ENCODE measurements at regions not wholly inside any gene's neighbourhood (a gene's known extent, or its start where the extent isn't known, plus 50 kb on each side); places are given as distances from the start of the nearest gene placed in this dataset.
"Not testable (repeated sequence)": the region's sequence is repeated elsewhere in the genome, so short reads cannot be mapped to it uniquely, and the experiment has no call there.

DNA sequence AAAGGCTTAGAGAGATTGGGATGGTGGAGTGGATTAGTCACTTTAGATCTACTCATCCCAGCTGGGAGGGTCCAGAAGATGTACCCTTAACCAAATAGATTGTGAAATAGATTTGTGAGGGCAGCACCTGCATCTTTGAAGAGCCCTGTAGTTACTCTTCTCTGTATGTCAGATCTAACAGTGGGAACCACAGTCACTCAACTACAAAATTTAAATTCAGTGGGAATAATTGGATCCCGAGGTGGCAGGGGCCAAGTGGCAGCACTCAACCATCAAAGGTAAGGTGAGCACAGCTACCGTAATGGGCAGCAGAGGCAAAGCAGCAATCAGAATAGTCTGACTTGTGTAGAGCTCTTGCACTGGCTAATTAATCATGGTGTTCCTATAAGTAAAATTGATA is 99.5 kb upstream of the POU3F1 start:
- H3K27me3 ChIP-seq (ENCODE audit: control insufficient read depth in 2 of 2, insufficient read depth in 2 of 2, low read length in 2 of 2), result peaks cover 7 to 17% of the 10 kb centered on the region in 2 experiments; a peak in 4 of 5 replicates
- H3K9ac ChIP-seq (ENCODE audit: insufficient read depth in 1 of 2, low read depth in 2 of 2, low read length in 2 of 2); H2AFZ ChIP-seq (ENCODE audit: low read depth, low read length); H3K9me1 ChIP-seq (ENCODE audit: control insufficient read depth, insufficient read depth, low read length); POLR2A ChIA-PET; intact Hi-C loops (cut with micrococcal nuclease); H3K9me3 ChIP-seq (replicated peaks; ENCODE audit: control insufficient read depth, insufficient read depth, low read depth, low read length); DNase-seq (ENCODE audit: extremely low read depth in 1 of 4, low spot score in 3 of 4); FAIRE-seq; CTCF ChIA-PET (ENCODE audit: low intra/inter-chr PET ratio); H3K36me3 ChIP-seq (ENCODE audit: control insufficient read depth, insufficient read depth, low read length); H4K20me1 ChIP-seq (replicated peaks; ENCODE audit: control insufficient read depth, insufficient read depth, low read length); in situ Hi-C loops (cut with MboI); ATAC-seq; H3K4me3 ChIP-seq; H3K4me2 ChIP-seq (ENCODE audit: insufficient read depth, low read length); H3K4me1 ChIP-seq (replicated peaks in 1 of 2; ENCODE audit: control insufficient read depth in 2 of 2, insufficient read depth in 2 of 2, low read length in 2 of 2); H3K79me2 ChIP-seq (ENCODE audit: control insufficient read depth, insufficient read depth, low read length); H3K27ac ChIP-seq (ENCODE audit: extremely low read depth, low read depth, low read length); BruUV-seq (replicated peaks): not testable (repeated sequence)
- 0% methylated on average over 2 of the region's 2 CpGs for WGBS (ENCODE audit: insufficient coverage, low coverage, missing lambda C conversion rate)

DNA sequence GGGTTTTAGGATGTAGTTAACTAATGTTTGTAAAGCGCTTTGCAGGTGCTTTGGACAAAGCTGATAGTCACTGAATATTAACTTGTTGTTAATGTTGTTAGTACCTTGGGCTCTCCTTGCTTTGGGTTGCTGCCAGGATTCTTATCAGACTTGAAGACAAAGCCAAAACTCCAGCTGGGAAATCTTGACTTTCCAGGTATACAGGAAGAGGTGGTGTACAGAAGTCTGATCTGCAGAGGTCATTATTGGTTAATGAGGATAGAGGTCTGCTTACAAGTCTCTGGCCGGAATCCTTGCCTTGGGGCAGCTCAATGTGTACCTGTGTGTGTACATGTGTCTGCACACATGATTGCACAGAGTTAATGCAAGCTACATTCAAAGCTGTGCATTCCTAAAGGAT is 96.0 kb upstream of the POU3F1 start:
- POLR2A ChIA-PET, result no interaction called here
- TF ChIP-seq, protein P1, sequence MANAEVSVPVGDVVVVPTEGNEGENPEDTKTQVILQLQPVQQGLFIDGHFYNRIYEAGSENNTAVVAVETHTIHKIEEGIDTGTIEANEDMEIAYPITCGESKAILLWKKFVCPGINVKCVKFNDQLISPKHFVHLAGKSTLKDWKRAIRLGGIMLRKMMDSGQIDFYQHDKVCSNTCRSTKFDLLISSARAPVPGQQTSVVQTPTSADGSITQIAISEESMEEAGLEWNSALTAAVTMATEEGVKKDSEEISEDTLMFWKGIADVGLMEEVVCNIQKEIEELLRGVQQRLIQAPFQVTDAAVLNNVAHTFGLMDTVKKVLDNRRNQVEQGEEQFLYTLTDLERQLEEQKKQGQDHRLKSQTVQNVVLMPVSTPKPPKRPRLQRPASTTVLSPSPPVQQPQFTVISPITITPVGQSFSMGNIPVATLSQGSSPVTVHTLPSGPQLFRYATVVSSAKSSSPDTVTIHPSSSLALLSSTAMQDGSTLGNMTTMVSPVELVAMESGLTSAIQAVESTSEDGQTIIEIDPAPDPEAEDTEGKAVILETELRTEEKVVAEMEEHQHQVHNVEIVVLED (CRISPR knock-in tag; IDR thresholded peaks at IDR 0.05), result no peak
- TF ChIP-seq ZKSCAN1 (IDR thresholded peaks at IDR 0.05; ENCODE audit: low read depth, low read length), result no peak
- TF ChIP-seq, protein P2, sequence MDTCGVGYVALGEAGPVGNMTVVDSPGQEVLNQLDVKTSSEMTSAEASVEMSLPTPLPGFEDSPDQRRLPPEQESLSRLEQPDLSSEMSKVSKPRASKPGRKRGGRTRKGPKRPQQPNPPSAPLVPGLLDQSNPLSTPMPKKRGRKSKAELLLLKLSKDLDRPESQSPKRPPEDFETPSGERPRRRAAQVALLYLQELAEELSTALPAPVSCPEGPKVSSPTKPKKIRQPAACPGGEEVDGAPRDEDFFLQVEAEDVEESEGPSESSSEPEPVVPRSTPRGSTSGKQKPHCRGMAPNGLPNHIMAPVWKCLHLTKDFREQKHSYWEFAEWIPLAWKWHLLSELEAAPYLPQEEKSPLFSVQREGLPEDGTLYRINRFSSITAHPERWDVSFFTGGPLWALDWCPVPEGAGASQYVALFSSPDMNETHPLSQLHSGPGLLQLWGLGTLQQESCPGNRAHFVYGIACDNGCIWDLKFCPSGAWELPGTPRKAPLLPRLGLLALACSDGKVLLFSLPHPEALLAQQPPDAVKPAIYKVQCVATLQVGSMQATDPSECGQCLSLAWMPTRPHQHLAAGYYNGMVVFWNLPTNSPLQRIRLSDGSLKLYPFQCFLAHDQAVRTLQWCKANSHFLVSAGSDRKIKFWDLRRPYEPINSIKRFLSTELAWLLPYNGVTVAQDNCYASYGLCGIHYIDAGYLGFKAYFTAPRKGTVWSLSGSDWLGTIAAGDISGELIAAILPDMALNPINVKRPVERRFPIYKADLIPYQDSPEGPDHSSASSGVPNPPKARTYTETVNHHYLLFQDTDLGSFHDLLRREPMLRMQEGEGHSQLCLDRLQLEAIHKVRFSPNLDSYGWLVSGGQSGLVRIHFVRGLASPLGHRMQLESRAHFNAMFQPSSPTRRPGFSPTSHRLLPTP (IDR thresholded peaks at IDR 0.05; ENCODE audit: borderline replicate concordance, extremely low read depth, insufficient read length), result no peak
- TF ChIP-seq KLF10 (CRISPR knock-in tag; IDR thresholded peaks at IDR 0.05), result no peak
- TF ChIP-seq, protein P3, sequence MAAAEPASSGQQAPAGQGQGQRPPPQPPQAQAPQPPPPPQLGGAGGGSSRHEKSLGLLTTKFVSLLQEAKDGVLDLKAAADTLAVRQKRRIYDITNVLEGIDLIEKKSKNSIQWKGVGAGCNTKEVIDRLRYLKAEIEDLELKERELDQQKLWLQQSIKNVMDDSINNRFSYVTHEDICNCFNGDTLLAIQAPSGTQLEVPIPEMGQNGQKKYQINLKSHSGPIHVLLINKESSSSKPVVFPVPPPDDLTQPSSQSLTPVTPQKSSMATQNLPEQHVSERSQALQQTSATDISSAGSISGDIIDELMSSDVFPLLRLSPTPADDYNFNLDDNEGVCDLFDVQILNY (CRISPR knock-in tag; IDR thresholded peaks at IDR 0.05), result no peak
- TF ChIP-seq ZNF347 (CRISPR knock-in tag; IDR thresholded peaks at IDR 0.05; ENCODE audit: low read depth), result no peak
- TF ChIP-seq CCNT2 (IDR thresholded peaks at IDR 0.05; ENCODE audit: borderline replicate concordance, extremely low read depth, insufficient read length, low read depth, low read length), result no peak
- no peak for TF ChIP-seq SLC30A9 (CRISPR knock-in tag; IDR thresholded peaks at IDR 0.05)
- TF ChIP-seq ZNF76 (CRISPR knock-in tag; IDR thresholded peaks at IDR 0.05; ENCODE audit: borderline replicate concordance), result no peak

More for the DNA sequence above, 96.0 kb upstream of the POU3F1 start:
- Histone ChIP-seq H3K4me3 (no peak overlapping the region), H4K20me1 (replicated peaks; ENCODE audit: control insufficient read depth, insufficient read depth, low read length) (0 out of 2 replicates have a peak, but pooled peaks cover 2% of the 10 kb centered on the region), H3K4me2 (ENCODE audit: insufficient read depth, low read length) (no peak overlapping the region), H3K79me2 (ENCODE audit: control insufficient read depth, insufficient read depth, low read length) (no peaks in the 10 kb centered on the region), H3K9me1 (ENCODE audit: control insufficient read depth, insufficient read depth, low read length) (no peaks in the 10 kb centered on the region), H3K9ac (ENCODE audit: insufficient read depth in 1 of 2, low read depth in 2 of 2, low read length in 2 of 2) (no peak overlapping the region), H3K27me3 (ENCODE audit: control insufficient read depth in 2 of 2, insufficient read depth in 2 of 2, low read length in 2 of 2) (peaks cover 29 to 49% of the 10 kb centered on the region in 2 experiments), H2AFZ (ENCODE audit: low read depth, low read length) (no peak overlapping the region), H3K9me3 (replicated peaks; ENCODE audit: control insufficient read depth, insufficient read depth, low read depth, low read length) (no peaks in the 10 kb centered on the region), H3K27ac (ENCODE audit: extremely low read depth, low read depth, low read length) (no peak overlapping the region), H3K4me1 (replicated peaks in 1 of 2; ENCODE audit: control insufficient read depth in 2 of 2, insufficient read depth in 2 of 2, low read length in 2 of 2) (no peaks in the 10 kb centered on the region), H3K36me3 (ENCODE audit: control insufficient read depth, insufficient read depth, low read length) (no peaks in the 10 kb centered on the region)
- ATAC-seq (no peak), DNase-seq (ENCODE audit: extremely low read depth in 1 of 4, low spot score in 3 of 4) (no peak), FAIRE-seq (no peak)
- 0% methylated on average over 2 of the region's 2 CpGs for WGBS (ENCODE audit: insufficient coverage, low coverage, missing lambda C conversion rate)
- in situ Hi-C loops (cut with MboI), result no loop called here
- CTCF ChIA-PET (ENCODE audit: low intra/inter-chr PET ratio), result no interaction called here
- BruUV-seq (replicated peaks), result no TSS peak
- intact Hi-C loops (cut with micrococcal nuclease), result no loop called here

Data from K562 (cell line).